ENCODE measurements at regions not wholly inside any gene's neighbourhood (a gene's known extent, or its start where the extent isn't known, plus 50 kb on each side); places are given as distances from the start of the nearest gene placed in this dataset.

DNA sequence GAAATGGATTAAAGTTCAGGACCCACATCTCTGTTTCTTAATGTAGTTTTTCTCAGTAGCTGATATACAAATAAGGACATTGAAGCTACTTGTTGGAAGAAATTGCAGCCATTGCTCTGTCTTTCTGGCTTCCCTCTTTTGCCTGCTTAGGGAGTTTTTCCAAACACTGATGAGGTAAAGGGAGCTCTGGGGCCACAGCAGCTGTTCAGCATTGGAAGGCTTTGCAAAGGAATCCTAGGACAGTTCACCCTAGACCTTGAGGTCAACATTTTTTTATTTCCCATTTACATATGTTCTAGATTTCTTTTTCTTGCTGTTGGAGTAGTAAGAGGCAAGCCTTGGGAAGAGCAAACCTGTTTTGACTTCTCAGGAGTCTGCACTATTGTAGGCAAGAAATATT, 126.9 kb upstream of the PLPPR5 start:
- Mint-ChIP-seq H3K4me1 (no peaks in the 10 kb centered on the region), H3K27me3 (no peaks in the 10 kb centered on the region), H3K27ac (no peak overlapping the region), H3K36me3 (no peaks in the 10 kb centered on the region), H3K9me3 (peaks cover 3% of the 10 kb centered on the region), H3K4me3 (no peak overlapping the region)
- no peak for DNase-seq (ENCODE audit: low spot score in 2 of 2)
- no peak for ATAC-seq (ENCODE audit: low read depth)

DNA sequence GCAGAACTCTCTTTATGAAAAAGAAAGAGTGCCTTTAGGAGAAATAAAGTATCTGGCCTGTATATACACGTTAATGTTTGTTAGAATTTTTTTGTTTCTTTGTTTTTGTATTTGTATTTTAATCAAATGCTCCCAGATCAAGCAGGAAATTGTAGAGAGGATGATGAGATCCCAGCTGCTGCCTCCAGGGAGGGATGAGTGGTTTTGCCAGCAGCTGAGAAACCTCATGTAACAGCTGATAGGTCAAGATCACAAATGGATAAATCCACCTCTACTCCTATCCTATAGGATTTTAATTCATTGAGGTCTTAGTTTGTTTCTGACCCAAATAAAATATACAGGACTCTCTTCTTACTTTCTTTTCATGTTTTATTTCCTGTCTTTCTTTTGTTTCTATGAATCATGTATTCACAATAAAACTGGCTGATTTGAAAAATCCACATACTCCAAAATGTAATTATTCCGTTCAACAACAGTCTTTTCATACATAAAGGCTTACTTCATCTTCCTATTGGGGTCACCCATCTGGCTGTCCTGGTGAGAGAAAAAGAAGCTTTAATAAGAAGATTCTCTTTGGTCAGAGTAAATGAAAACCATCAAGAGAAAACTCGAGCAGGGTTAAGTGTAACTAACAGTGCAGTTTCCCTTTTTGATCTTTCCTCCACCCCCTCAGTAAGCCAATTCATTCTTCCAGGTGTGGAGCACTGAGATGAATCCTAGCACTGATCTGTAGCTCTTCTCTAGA, 129.3 kb upstream of the PLPPR5 start:
- ATAC-seq (ENCODE audit: low read depth) (no peak), DNase-seq (ENCODE audit: low spot score in 2 of 2) (no peak)
- H3K4me1 Mint-ChIP-seq, result no peaks in the 10 kb centered on the region
- H3K36me3 Mint-ChIP-seq, result no peaks in the 10 kb centered on the region
- H3K9me3 Mint-ChIP-seq, result peaks cover 2% of the 10 kb centered on the region
- no peak overlapping the region for H3K4me3 Mint-ChIP-seq
- H3K27ac Mint-ChIP-seq, result no peak overlapping the region
- H3K27me3 Mint-ChIP-seq, result no peaks in the 10 kb centered on the region

DNA sequence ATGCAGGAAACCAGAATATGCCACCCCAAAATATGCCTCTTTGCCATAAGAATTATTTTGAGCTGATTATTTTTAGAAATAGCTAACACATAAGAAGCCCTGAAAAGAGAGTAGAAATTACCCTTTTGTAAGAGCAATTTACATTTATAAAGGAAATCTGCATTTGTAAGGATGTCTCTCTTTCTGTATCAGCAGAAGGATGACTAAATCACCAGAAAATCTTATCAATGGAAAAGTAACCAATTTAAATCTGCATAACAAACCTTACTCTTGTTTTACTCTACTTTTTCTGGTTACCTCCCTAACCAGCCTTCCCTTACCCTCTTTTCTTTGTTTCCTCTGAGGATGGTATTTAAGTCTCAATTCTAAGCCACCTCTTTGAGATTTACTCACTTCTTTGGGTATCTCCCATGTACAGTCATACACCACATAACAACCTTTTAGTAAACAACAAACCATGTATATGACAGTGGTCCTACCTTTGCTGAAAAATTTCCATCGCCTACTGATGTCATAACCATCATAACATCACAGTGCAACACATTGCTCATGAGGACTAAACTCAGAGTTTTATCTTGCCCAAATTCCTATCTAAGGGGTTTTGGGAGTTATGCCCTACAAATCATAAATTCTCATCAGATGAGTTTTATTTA, 126.6 kb upstream of the PLPPR4 start:
- no peak overlapping the region for H3K27ac Mint-ChIP-seq
- H3K4me1 Mint-ChIP-seq, result no peaks in the 10 kb centered on the region
- H3K9me3 Mint-ChIP-seq, result peaks cover 2% of the 10 kb centered on the region
- H3K36me3 Mint-ChIP-seq, result no peaks in the 10 kb centered on the region
- no peak for ATAC-seq (ENCODE audit: low read depth)
- no peak overlapping the region for H3K4me3 Mint-ChIP-seq
- DNase-seq (ENCODE audit: low spot score in 2 of 2), result no peak
- H3K27me3 Mint-ChIP-seq, result no peaks in the 10 kb centered on the region

DNA sequence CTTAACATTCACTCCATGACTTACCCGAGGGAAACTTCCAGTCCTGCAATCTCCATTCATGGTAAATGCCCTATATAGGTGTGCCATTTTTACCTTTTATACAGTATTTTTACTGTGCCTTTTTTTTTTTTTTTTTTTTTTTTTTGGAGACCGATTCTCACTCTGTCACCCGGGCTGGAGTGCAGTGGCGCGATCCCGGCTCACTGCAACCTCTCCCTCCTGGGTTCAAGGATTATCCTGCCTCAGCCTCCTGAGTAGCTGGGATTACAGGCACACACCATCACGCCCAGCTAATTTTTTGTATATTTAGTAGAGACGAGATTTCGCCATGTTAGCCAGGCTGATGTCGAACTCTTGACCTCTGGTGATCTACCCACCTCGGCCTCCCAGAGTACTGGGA, 124.4 kb upstream of the PLPPR4 start:
- Mint-ChIP-seq H3K27ac (no peak overlapping the region), H3K4me3 (no peak overlapping the region), H3K4me1 (no peaks in the 10 kb centered on the region), H3K27me3 (peaks cover 2% of the 10 kb centered on the region), H3K9me3 (peaks cover 2% of the 10 kb centered on the region), H3K36me3 (no peaks in the 10 kb centered on the region)
- ATAC-seq (ENCODE audit: low read depth) (no peak), DNase-seq (ENCODE audit: low spot score in 2 of 2) (no peak)

DNA sequence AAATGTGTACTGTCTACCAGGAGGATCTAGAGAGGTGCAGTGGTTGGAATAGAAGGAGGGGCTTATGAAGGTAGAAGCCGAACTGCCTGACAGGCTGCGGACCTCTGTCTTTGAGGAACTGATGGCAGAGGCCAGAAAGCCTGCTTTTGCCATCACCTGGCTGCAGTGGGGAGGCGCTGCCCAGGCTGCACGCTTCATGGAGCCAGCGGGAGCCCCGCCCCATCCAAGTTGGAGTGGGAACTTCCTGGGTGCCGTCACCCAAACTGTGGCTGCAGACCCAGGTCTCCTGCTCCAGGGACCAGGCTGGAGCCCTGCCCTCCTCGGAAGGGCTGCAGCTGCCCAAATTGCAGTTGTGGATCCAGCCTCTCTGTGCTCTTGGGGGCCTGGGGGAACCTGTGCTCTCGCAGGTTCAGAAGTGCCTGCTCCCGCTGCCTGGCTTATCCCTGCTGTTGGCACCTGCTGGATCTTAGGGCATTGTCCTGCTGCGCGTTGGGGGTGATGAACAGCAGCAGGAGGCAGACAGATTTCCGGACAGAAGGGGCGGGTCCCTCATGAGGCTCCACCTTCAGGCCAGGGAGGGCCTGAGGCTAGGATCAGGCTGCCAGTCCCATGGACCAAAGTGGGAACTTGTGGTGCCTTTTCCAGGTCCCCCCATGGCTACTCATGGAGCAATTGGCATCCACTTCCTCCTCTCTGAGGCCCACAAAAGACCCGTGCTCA, 118.0 kb upstream of the PLPPR4 start:
- Mint-ChIP-seq H3K4me3 (no peak overlapping the region), H3K36me3 (no peaks in the 10 kb centered on the region), H3K4me1 (no peaks in the 10 kb centered on the region), H3K27me3 (peaks cover 2% of the 10 kb centered on the region), H3K27ac (no peak overlapping the region), H3K9me3 (no peaks in the 10 kb centered on the region)
- ATAC-seq (ENCODE audit: low read depth), result no peak
- no peak for DNase-seq (ENCODE audit: low spot score in 2 of 2)

DNA sequence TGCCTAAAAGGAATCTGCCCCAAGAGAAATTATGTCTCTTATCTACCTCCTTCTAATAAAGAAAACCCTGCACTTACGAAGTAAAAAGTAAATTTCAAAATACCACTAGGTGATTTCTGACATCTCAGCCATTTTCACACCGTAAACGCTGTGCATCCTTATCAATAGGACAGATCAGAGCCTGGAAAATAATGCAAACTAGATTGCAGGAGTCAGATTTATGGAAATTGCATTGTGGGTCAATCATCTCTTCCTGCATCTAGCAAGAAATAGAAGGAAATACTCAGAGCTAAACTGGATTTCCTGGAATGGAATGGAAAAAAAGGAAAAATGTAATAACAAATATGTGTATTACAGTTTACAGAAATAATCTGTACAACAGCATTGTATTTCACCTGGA, 114.3 kb upstream of the PLPPR4 start:
- Mint-ChIP-seq H3K4me1 (no peaks in the 10 kb centered on the region), H3K36me3 (no peaks in the 10 kb centered on the region), H3K4me3 (no peak overlapping the region), H3K9me3 (no peaks in the 10 kb centered on the region), H3K27me3 (no peaks in the 10 kb centered on the region), H3K27ac (no peak overlapping the region)
- ATAC-seq (ENCODE audit: low read depth) (no peak), DNase-seq (ENCODE audit: low spot score in 2 of 2) (no peak)

DNA sequence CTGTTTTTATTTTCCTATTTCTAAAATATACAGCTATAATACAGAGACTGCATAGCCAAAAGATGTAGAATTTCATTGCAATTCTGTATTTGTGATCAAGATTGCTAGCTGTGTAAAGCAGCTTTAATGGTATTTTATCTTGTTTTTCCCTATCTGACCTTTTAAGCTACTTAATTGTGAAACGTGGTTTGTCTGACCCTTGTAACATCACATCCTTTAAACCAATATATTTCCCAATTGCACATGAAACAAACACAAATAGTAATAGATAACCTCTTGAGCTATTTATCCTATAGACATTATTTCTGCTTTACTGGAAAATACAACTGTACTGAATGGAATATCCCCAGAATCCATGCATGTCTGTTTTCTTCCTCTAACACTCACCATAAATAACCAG, 112.2 kb upstream of the PLPPR4 start:
- Mint-ChIP-seq H3K27me3 (no peaks in the 10 kb centered on the region), H3K4me3 (no peak overlapping the region), H3K4me1 (no peaks in the 10 kb centered on the region), H3K27ac (no peak overlapping the region), H3K9me3 (no peaks in the 10 kb centered on the region), H3K36me3 (no peaks in the 10 kb centered on the region)
- ATAC-seq (ENCODE audit: low read depth), result no peak
- DNase-seq (ENCODE audit: low spot score in 2 of 2), result no peak

DNA sequence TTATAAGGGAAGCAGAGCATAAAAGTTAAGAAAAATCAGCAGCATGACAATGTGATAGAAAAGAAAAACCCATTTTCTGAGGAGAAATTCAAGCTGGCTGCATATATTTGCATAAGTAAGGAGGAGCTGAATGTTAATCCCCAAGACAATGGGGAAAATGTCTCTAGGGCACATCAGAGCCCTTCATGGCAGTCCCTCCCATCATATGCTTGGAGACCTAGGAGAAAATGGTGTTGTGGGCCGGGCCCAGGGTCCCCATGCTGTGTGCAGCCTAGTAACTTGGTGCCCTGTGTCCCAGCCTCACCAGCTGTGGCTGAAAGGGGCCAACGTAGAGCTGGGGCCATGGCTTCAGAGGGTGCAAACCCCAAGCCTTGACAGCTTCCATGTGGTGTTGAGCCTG, 100.6 kb upstream of the PLPPR4 start:
- H3K27me3 Mint-ChIP-seq, result peaks cover 7% of the 10 kb centered on the region
- H3K4me1 Mint-ChIP-seq, result no peaks in the 10 kb centered on the region
- H3K4me3 Mint-ChIP-seq, result no peak overlapping the region
- H3K36me3 Mint-ChIP-seq, result no peaks in the 10 kb centered on the region
- H3K27ac Mint-ChIP-seq, result no peak overlapping the region
- peaks cover 1% of the 10 kb centered on the region for H3K9me3 Mint-ChIP-seq
- ATAC-seq (ENCODE audit: low read depth), result no peak
- no peak for DNase-seq (ENCODE audit: low spot score in 2 of 2)

DNA sequence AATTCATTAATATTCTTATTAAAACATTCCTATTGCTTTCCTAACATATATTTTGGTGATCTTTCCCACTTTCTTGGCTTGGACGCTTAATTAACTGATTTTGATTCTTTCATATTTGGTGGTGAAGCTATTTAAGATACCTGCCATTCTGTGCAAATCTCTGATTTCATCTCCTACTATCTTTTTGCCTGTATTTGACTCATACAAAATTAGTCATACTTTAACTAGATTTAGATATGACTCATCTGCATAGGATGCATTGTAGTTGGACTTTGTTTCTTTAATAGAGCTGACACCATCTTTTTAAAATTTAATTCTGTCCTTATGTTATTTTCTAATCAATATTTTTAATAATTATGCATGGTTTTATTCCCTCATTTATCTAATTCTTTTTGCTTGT, 93.8 kb upstream of the PLPPR4 start:
- H3K4me1 Mint-ChIP-seq, result no peaks in the 10 kb centered on the region
- H3K27me3 Mint-ChIP-seq, result peaks cover 4% of the 10 kb centered on the region
- H3K9me3 Mint-ChIP-seq, result no peaks in the 10 kb centered on the region
- no peaks in the 10 kb centered on the region for H3K36me3 Mint-ChIP-seq
- no peak for DNase-seq (ENCODE audit: low spot score in 2 of 2)
- no peak overlapping the region for H3K4me3 Mint-ChIP-seq
- ATAC-seq (ENCODE audit: low read depth), result no peak
- H3K27ac Mint-ChIP-seq, result no peak overlapping the region

DNA sequence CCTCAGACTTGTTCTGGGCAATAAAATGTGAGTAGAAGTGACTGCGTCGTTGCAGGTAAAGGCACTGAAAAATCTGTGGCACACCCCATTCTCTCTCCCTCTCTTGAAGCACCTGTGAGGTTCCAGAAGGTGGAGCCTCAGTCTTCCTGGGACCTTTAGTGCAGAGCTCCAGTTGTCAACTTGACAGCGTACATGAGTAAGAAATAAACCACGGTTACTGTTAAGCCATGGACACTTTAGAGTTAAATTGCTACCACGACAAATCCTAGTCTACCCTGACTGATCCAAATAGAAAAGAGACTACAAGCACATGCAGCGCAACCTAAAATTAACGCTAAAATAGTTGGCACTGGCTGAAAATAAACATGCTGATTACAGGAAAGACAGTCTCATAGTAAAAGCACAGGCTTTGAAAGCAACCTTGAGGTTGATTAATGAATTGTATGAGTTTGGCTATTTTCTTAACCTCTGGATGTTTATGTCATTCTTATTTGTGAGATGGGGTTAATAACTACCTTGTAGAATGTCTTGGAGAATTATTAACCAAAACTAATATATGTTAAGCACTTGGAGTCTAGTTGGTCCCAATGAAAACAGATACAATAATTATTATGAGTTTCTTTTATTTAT, 93.0 kb upstream of the PLPPR4 start:
- ATAC-seq (ENCODE audit: low read depth), result no peak
- Mint-ChIP-seq H3K4me1 (no peaks in the 10 kb centered on the region), H3K27ac (no peak overlapping the region), H3K9me3 (no peaks in the 10 kb centered on the region), H3K36me3 (no peaks in the 10 kb centered on the region), H3K27me3 (peaks cover 4% of the 10 kb centered on the region), H3K4me3 (no peak overlapping the region)
- no peak for DNase-seq (ENCODE audit: low spot score in 2 of 2)

DNA sequence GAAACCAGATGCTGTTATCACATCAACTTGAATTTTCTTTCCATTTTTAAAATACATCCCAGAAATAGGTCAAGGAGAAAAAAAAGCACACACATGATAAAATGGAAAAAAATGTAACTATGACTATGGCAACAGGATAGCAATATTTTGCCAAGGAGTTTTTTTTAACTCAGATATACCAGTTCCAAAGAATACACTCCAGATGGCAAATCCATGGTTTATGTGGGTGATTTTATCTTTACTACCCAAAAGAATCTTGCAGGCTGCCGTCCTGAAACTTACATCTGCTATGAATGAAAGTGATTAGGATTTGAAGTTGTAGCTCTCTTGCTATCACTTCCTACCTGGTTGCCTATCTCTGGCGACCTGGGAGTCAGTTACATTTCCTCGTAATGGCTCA, 91.0 kb upstream of the PLPPR4 start:
- DNase-seq (ENCODE audit: low spot score in 2 of 2) (no peak), ATAC-seq (ENCODE audit: low read depth) (no peak)
- Mint-ChIP-seq H3K9me3 (no peaks in the 10 kb centered on the region), H3K27ac (no peak overlapping the region), H3K36me3 (no peaks in the 10 kb centered on the region), H3K4me1 (no peaks in the 10 kb centered on the region), H3K27me3 (peaks cover 4% of the 10 kb centered on the region), H3K4me3 (no peak overlapping the region)

DNA sequence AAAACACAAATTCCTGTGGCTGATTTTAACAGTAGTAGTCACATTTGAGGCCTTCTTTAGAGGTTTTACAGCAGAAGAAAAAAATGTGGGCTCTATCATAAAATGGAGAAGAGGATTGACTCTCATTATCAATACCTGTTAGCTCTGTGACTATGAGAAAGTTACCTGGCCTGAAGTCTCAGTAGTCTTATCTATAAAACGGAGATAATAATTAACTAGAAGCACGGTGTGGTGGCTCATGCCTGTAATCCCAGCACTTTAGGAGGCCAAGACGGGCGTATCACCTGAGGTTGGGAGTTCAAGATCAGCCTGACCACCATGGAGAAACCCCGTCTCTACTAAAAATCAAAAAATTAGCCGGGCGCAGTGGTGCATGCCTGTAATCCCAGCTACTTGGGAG, 90.4 kb upstream of the PLPPR4 start:
- DNase-seq (ENCODE audit: low spot score in 2 of 2) (no peak), ATAC-seq (ENCODE audit: low read depth) (no peak)
- no peaks in the 10 kb centered on the region for H3K9me3 Mint-ChIP-seq
- no peak overlapping the region for H3K27ac Mint-ChIP-seq
- H3K27me3 Mint-ChIP-seq, result peaks cover 5% of the 10 kb centered on the region
- H3K4me1 Mint-ChIP-seq, result no peaks in the 10 kb centered on the region
- H3K36me3 Mint-ChIP-seq, result no peaks in the 10 kb centered on the region
- no peak overlapping the region for H3K4me3 Mint-ChIP-seq

DNA sequence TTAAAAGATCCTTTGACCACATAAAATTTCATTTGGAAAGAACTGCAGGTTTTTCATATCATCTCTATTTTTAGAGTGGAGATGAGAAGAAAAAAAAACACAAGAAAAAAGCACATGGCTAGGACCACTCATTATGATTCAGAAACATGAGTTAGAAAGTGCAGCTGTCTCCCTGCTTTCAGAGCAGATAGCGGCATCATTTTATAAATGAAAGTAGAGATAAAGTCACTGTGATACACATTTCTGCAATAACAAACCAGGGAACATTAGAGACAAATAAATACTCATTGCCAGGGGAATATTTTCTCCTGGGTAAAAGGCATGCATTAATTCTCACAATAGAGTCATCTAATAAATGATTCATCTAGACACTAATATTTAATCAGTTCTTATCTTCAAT, 87.5 kb upstream of the PLPPR4 start:
- no peak overlapping the region for H3K27ac Mint-ChIP-seq
- H3K27me3 Mint-ChIP-seq, result peaks cover 4% of the 10 kb centered on the region
- H3K4me1 Mint-ChIP-seq, result no peaks in the 10 kb centered on the region
- H3K4me3 Mint-ChIP-seq, result no peak overlapping the region
- DNase-seq (ENCODE audit: low spot score in 2 of 2), result no peak
- H3K36me3 Mint-ChIP-seq, result no peaks in the 10 kb centered on the region
- ATAC-seq (ENCODE audit: low read depth), result no peak
- no peaks in the 10 kb centered on the region for H3K9me3 Mint-ChIP-seq

DNA sequence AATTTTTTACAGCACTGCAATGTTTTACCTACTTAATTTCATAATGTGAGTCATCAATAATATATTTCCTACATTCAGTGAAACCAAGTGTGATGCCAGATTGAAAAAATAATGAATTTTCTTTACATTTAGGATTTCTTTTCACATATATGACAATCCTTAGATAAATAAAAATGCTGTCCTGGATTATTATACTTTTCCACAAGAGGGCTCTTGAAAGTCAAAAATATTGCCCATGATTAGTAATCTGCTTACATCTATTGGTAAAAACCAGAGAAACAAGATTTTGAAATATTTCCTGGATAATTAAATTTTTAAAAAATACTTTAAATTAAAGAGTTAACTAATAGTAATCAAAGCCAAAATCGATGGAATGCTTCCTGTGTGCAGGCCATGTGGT, 86.8 kb upstream of the PLPPR4 start:
- Mint-ChIP-seq H3K4me3 (no peak overlapping the region), H3K4me1 (no peaks in the 10 kb centered on the region), H3K27ac (no peak overlapping the region), H3K27me3 (peaks cover 4% of the 10 kb centered on the region), H3K36me3 (no peaks in the 10 kb centered on the region), H3K9me3 (no peaks in the 10 kb centered on the region)
- ATAC-seq (ENCODE audit: low read depth), result no peak
- DNase-seq (ENCODE audit: low spot score in 2 of 2), result no peak
